ENCODE measurements at regions not wholly inside any gene's neighbourhood (a gene's known extent, or its start where the extent isn't known, plus 50 kb on each side); places are given as distances from the start of the nearest gene placed in this dataset.

DNA sequence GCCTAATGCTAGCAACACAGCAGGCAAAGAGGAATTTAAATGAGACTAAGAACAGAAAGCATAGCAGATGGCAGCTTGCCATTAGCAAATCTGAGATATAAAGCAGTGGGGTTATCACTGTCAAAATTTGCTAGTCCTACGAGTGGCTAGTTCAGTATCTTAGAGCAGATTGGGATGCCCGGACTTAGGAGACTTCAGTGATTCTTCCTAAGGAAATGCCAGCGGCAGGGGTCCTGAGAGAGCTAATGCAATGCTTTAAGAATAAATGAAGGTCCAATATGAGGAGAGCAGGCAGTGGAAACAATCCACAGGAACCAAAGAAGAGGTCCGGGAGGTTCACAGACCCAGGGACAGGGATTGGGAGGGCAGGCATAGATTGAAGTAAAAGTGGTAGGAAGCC lies 169.3 kb upstream of the NPSR1 start:
- no peaks in the 10 kb centered on the region for H3K27me3 ChIP-seq
- no peak overlapping the region for H3K4me3 ChIP-seq
- no peak for DNase-seq
- TF ChIP-seq, protein P1, sequence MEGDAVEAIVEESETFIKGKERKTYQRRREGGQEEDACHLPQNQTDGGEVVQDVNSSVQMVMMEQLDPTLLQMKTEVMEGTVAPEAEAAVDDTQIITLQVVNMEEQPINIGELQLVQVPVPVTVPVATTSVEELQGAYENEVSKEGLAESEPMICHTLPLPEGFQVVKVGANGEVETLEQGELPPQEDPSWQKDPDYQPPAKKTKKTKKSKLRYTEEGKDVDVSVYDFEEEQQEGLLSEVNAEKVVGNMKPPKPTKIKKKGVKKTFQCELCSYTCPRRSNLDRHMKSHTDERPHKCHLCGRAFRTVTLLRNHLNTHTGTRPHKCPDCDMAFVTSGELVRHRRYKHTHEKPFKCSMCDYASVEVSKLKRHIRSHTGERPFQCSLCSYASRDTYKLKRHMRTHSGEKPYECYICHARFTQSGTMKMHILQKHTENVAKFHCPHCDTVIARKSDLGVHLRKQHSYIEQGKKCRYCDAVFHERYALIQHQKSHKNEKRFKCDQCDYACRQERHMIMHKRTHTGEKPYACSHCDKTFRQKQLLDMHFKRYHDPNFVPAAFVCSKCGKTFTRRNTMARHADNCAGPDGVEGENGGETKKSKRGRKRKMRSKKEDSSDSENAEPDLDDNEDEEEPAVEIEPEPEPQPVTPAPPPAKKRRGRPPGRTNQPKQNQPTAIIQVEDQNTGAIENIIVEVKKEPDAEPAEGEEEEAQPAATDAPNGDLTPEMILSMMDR (IDR thresholded peaks at IDR 0.05), result no peak
- no peak for TF ChIP-seq POLR2A (IDR thresholded peaks at IDR 0.05)
- H3K9me3 ChIP-seq, result no peaks in the 10 kb centered on the region
- H3K27ac ChIP-seq, result no peak overlapping the region
- 64 to 69% methylated on average over 4 of the region's 4 CpGs for WGBS, 2 donors
- intact Hi-C loops (cut with DNase I; ENCODE audit: low total_unique reads), result no loop called here
- H3K4me1 ChIP-seq, result peaks cover 7% of the 10 kb centered on the region
- no peaks in the 10 kb centered on the region for H3K36me3 ChIP-seq (ENCODE audit: low read depth, missing control alignments)

DNA sequence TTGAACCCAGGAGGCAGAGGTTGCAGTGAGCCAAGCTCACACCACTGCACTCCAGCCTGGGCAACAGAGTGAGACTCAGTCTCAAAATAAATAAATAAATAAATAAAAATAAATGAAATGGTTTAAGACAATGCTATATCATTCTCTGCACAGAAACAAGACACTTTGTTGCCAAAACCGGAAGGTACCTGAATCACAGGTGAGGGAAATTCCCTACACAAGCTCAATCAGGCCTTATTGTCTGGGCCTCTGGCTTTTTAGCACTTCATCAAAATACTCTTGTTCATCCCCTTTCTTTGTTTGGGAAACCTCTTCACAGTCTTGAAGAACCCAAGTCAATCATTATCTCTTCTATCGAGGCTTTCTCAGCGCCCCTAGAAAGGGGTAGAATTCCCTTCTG lies 166.1 kb upstream of the NPSR1 start:
- Histone ChIP-seq H3K9me3 (no peaks in the 10 kb centered on the region), H3K4me1 (peaks cover 7% of the 10 kb centered on the region), H3K27ac (no peak overlapping the region), H3K4me3 (no peak overlapping the region), H3K27me3 (no peaks in the 10 kb centered on the region), H3K36me3 (ENCODE audit: low read depth, missing control alignments) (no peaks in the 10 kb centered on the region)
- intact Hi-C loops (cut with DNase I; ENCODE audit: low total_unique reads), result no loop called here
- TF ChIP-seq, protein P1 (IDR thresholded peaks at IDR 0.05), result no peak
- TF ChIP-seq POLR2A (IDR thresholded peaks at IDR 0.05), result no peak
- WGBS, 2 donors, result 95 to 100% methylated on average over 3 of the region's 3 CpGs
- no peak for DNase-seq

DNA sequence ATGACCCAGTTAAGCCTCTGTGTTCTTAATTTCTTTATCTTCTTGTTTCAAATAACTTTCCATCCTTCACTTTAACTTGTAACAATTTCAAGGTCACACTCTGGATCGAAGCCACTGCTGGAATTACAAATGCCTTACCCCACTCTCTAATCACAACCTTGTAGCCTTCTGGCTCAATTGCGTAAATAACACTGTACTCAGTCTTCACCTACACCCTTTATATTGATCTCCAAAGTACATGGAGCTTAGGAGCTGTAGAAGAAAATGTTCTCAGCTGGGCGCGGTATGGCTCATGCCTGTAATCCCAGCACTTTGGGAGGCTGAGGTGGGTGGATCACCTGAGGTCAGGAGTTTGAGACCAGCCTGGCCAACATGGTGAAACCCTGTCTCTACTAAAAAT lies 164.3 kb upstream of the NPSR1 start:
- Histone ChIP-seq H3K27me3 (no peaks in the 10 kb centered on the region), H3K36me3 (ENCODE audit: low read depth, missing control alignments) (no peaks in the 10 kb centered on the region), H3K4me3 (no peak overlapping the region), H3K9me3 (no peaks in the 10 kb centered on the region), H3K27ac (no peak overlapping the region), H3K4me1 (peaks cover 5% of the 10 kb centered on the region)
- TF ChIP-seq, protein P1 (IDR thresholded peaks at IDR 0.05), result no peak
- no peak for TF ChIP-seq POLR2A (IDR thresholded peaks at IDR 0.05)
- intact Hi-C loops (cut with DNase I; ENCODE audit: low total_unique reads), result no loop called here
- WGBS, 2 donors, result 24 to 44% methylated on average over 4 of the region's 4 CpGs
- DNase-seq, result peak; percentile 72

DNA sequence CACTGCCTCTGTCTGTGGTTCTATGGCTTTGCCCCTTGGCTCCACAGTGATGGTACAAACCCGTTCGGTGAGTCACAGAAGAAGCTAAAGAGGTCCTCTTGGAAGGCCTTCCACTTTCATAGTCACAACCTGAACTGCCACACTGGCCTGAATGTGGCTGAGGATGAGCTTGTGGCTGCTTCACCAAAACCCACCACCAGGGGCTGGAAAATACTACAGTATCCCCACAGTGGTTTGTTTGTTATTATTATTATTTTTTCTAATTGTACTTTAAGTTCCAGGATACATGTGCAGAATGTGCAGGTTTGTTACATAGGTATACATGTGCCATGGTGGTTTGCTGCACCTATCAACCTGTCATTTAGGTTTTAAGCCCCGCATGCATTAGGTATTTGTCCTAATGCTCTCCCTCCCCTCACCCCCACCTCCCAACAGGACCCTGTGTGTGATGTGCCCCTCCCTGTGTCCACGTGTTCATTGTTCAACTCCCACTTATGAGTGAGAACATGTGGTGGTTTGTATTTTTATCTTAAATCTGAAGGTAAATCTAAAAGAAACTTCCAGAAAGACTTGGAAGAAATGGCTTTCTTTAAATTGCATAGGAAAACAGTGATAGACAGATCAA lies 160.8 kb upstream of the NPSR1 start:
- 85 to 87% methylated on average over 4 of the region's 4 CpGs for WGBS, 2 donors
- H3K4me3 ChIP-seq, result no peak overlapping the region

More for the DNA sequence above, 160.8 kb upstream of the NPSR1 start:
- intact Hi-C loops (cut with DNase I; ENCODE audit: low total_unique reads), result no loop called here
- Histone ChIP-seq H3K36me3 (ENCODE audit: low read depth, missing control alignments) (no peaks in the 10 kb centered on the region), H3K4me1 (peaks cover 4% of the 10 kb centered on the region), H3K27me3 (no peaks in the 10 kb centered on the region), H3K27ac (no peak overlapping the region), H3K9me3 (no peaks in the 10 kb centered on the region)
- TF ChIP-seq, protein P1 (IDR thresholded peaks at IDR 0.05), result peak in 1 of 3 experiments; percentile 47
- no peak for TF ChIP-seq POLR2A (IDR thresholded peaks at IDR 0.05)
- no peak for DNase-seq

All from testis (tissue), 2 donors.